Vagina (tissue), 2 donors: ENCODE measurements at regions not wholly inside any gene's neighbourhood (a gene's known extent, or its start where the extent isn't known, plus 50 kb on each side); places are given as distances from the start of the nearest gene placed in this dataset.

Source experiments
- CTCF ChIP-seq, 3 experiments: fragments of 450-650 bp in 2 of 3; fragments of 200-600 bp in 1 of 3; sonication (generic) in 1 of 3; IDR thresholded peaks; one replicate each; pipeline ENCODE4 v1.5.1; 2017 to 2019; ENCODE audit warnings: antibody characterized with exemption in 3 of 3, mild to moderate bottlenecking in 2 of 3, moderate library complexity in 2 of 3
- POLR2A ChIP-seq, 2 donors: fragments of 450-650 bp; IDR thresholded peaks; one replicate each; pipeline ENCODE4 v1.6.1; 2017; ENCODE audit warnings: antibody characterized with exemption in 2 of 2, mild to moderate bottlenecking in 2 of 2, moderate library complexity in 2 of 2
- POLR2AphosphoS5 ChIP-seq, 2 donors: sonication (generic); formaldehyde crosslinking; IDR thresholded peaks; one replicate each; pipeline ENCODE4 v1.9.0; 2017; ENCODE audit warnings: antibody characterized with exemption in 2 of 2, mild to moderate bottlenecking in 2 of 2, low read depth in 1 of 2; ENCODE audit not compliant: insufficient read depth in 1 of 2

- TF ChIP-seq CTCF (IDR thresholded peaks at IDR 0.05) (no peak), POLR2AphosphoS5 (IDR thresholded peaks at IDR 0.05; ENCODE audit: insufficient read depth in 1 of 2, low read depth in 1 of 2) (no peak), POLR2A (IDR thresholded peaks at IDR 0.05) (no peak)
These were observed 75.5 kb upstream of the RAB3GAP2 start for GRCh38 chr1:220347654-220348175.
